ENCODE measurements at regions not wholly inside any gene's neighbourhood (a gene's known extent, or its start where the extent isn't known, plus 50 kb on each side); places are given as distances from the start of the nearest gene placed in this dataset.
A peak's percentile ranks its signal among the peaks of the same experiment; 100 is the strongest.

DNA sequence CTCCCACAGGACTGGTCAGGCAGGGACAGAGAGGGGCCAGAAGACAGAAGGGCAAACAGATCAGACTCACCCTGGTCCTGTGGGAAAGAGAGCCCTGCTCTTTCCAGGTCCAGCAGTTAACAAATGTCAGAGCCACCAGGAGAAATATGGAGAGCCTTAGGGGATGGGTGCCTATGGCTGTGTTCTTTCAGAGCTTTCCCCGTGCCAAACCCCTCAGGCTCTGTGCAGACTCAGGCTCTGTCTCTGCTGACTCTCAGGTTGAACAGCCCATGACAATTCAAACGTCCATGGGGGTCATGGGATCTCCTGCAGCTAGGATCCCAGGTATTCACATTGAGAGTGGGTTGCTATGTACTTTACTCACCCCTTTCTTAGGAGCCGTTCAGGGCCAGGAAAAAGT lies 120.8 kb upstream of the ERBB4 start:
- Histone ChIP-seq H3K4me1 (ENCODE audit: insufficient read depth, low read length) (no peaks in the 10 kb centered on the region), H3K4me3 (ENCODE audit: insufficient read depth, low read depth, low read length) (no peak overlapping the region), H3K27me3 (ENCODE audit: insufficient read depth, low read length) (no peaks in the 10 kb centered on the region), H3K4me2 (ENCODE audit: low read length) (no peak overlapping the region), H3K79me2 (ENCODE audit: insufficient read depth, low read length) (no peaks in the 10 kb centered on the region), H2AFZ (ENCODE audit: low read depth, low read length) (no peak overlapping the region), H3K9me3 (ENCODE audit: insufficient read depth, low read depth, low read length) (no peaks in the 10 kb centered on the region), H3K36me3 (ENCODE audit: insufficient read depth, low read length) (no peaks in the 10 kb centered on the region), H3K27ac (ENCODE audit: low read depth, low read length) (no peak overlapping the region), H4K20me1 (ENCODE audit: insufficient read depth, low read length) (no peaks in the 10 kb centered on the region), H3K9ac (ENCODE audit: low read length) (no peak overlapping the region)
- Mint-ChIP-seq H3K4me1 (ENCODE audit: low read depth, unreplicated experiment) (no peaks in the 10 kb centered on the region), H3K27ac (ENCODE audit: unreplicated experiment) (no peak overlapping the region), H3K9me3 (ENCODE audit: unreplicated experiment) (peaks cover 2% of the 10 kb centered on the region), H3K36me3 (ENCODE audit: low read depth, unreplicated experiment) (no peaks in the 10 kb centered on the region), H3K27me3 (ENCODE audit: low read depth, unreplicated experiment) (no peaks in the 10 kb centered on the region), H3K4me3 (ENCODE audit: unreplicated experiment) (no peak overlapping the region)
- no peak for TF ChIP-seq EZH2 (IDR thresholded peaks at IDR 0.05; ENCODE audit: insufficient read depth, low read length)
- TF ChIP-seq, protein P1, sequence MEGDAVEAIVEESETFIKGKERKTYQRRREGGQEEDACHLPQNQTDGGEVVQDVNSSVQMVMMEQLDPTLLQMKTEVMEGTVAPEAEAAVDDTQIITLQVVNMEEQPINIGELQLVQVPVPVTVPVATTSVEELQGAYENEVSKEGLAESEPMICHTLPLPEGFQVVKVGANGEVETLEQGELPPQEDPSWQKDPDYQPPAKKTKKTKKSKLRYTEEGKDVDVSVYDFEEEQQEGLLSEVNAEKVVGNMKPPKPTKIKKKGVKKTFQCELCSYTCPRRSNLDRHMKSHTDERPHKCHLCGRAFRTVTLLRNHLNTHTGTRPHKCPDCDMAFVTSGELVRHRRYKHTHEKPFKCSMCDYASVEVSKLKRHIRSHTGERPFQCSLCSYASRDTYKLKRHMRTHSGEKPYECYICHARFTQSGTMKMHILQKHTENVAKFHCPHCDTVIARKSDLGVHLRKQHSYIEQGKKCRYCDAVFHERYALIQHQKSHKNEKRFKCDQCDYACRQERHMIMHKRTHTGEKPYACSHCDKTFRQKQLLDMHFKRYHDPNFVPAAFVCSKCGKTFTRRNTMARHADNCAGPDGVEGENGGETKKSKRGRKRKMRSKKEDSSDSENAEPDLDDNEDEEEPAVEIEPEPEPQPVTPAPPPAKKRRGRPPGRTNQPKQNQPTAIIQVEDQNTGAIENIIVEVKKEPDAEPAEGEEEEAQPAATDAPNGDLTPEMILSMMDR (IDR thresholded peaks at IDR 0.05; ENCODE audit: insufficient read depth, low read depth, low read length), result no peak
- FAIRE-seq, result no peak
- DNase-seq (ENCODE audit: low read depth), result no peak

DNA sequence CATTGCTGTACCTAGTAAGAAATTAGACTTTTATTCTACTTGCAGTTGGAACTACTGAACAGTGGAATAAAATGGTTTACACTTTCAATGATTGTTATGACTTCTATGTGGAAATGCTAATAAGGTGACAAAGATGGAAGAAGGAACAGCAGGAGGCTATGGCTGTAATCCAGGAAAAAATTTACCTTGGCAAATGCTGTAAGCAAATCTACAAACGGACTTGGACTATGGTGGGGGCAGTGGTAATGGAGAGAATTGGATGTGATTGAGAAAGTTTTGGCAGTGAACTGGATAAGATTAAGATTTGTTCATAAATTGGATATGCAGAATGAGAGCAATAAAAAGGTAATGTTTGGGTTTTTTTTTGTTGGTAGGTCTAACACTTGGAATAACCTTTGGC lies 111.0 kb upstream of the ERBB4 start:
- FAIRE-seq (no peak), DNase-seq (ENCODE audit: low read depth) (no peak)
- peaks cover 2% of the 10 kb centered on the region for H3K9me3 Mint-ChIP-seq (ENCODE audit: unreplicated experiment)
- Histone ChIP-seq H3K27ac (ENCODE audit: low read depth, low read length) (no peak overlapping the region), H3K4me3 (ENCODE audit: insufficient read depth, low read depth, low read length) (no peak overlapping the region), H4K20me1 (ENCODE audit: insufficient read depth, low read length) (no peaks in the 10 kb centered on the region), H3K27me3 (ENCODE audit: insufficient read depth, low read length) (no peaks in the 10 kb centered on the region), H3K9me3 (ENCODE audit: insufficient read depth, low read depth, low read length) (peaks cover 3% of the 10 kb centered on the region), H3K79me2 (ENCODE audit: insufficient read depth, low read length) (no peaks in the 10 kb centered on the region), H2AFZ (ENCODE audit: low read depth, low read length) (no peak overlapping the region), H3K36me3 (ENCODE audit: insufficient read depth, low read length) (no peaks in the 10 kb centered on the region), H3K4me1 (ENCODE audit: insufficient read depth, low read length) (peaks cover 12% of the 10 kb centered on the region), H3K4me2 (ENCODE audit: low read length) (no peak overlapping the region), H3K9ac (ENCODE audit: low read length) (no peak overlapping the region)
- peaks cover 8% of the 10 kb centered on the region for H3K4me1 Mint-ChIP-seq (ENCODE audit: low read depth, unreplicated experiment)
- no peaks in the 10 kb centered on the region for H3K36me3 Mint-ChIP-seq (ENCODE audit: low read depth, unreplicated experiment)
- TF ChIP-seq EZH2 (IDR thresholded peaks at IDR 0.05; ENCODE audit: insufficient read depth, low read length), result no peak
- TF ChIP-seq, protein P1 (IDR thresholded peaks at IDR 0.05; ENCODE audit: insufficient read depth, low read depth, low read length), result no peak
- no peaks in the 10 kb centered on the region for H3K27me3 Mint-ChIP-seq (ENCODE audit: low read depth, unreplicated experiment)
- no peak overlapping the region for H3K4me3 Mint-ChIP-seq (ENCODE audit: unreplicated experiment)
- no peak overlapping the region for H3K27ac Mint-ChIP-seq (ENCODE audit: unreplicated experiment)

DNA sequence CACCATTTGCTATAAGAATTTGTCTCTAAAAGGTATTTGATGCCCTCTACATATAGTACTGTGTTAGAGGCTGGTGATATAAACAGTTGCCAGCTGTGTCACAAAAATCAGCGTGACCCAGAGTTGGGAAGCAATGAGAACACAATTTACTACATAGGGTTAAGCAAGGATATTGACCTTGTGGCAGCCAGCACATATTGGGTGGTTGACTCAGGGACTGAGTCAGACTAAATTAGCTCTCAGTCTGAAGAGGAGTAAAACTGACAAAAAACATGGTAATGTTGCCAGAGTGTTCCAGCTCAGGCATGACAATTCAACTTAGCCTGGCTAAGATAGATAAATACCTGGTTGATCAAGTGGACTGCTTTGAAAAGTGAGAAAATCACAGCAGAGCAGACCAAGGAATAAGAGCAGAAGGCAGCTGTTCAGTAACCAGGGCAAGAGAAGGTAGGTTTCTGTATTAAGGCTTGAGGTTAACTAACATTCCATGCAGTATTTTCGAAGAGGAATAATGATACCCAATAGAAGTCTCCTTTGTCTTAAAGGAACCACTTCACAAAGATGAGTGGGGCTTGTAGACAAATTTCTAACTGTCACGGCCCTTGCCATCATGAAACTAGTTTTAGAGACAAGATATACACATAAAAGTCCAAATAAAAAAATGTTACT lies 108.2 kb upstream of the ERBB4 start:
- Histone ChIP-seq H3K27me3 (ENCODE audit: insufficient read depth, low read length) (no peaks in the 10 kb centered on the region), H3K36me3 (ENCODE audit: insufficient read depth, low read length) (no peaks in the 10 kb centered on the region), H2AFZ (ENCODE audit: low read depth, low read length) (no peak overlapping the region), H3K4me1 (ENCODE audit: insufficient read depth, low read length) (peaks cover 12% of the 10 kb centered on the region), H3K9me3 (ENCODE audit: insufficient read depth, low read depth, low read length) (no peaks in the 10 kb centered on the region), H4K20me1 (ENCODE audit: insufficient read depth, low read length) (no peaks in the 10 kb centered on the region), H3K4me3 (ENCODE audit: insufficient read depth, low read depth, low read length) (no peak overlapping the region), H3K27ac (ENCODE audit: low read depth, low read length) (peak overlapping the region; percentile 45), H3K9ac (ENCODE audit: low read length) (peak overlapping the region; percentile 17), H3K79me2 (ENCODE audit: insufficient read depth, low read length) (no peaks in the 10 kb centered on the region), H3K4me2 (ENCODE audit: low read length) (peak overlapping the region; percentile 65)
- H3K4me3 Mint-ChIP-seq (ENCODE audit: unreplicated experiment), result no peak overlapping the region
- H3K27ac Mint-ChIP-seq (ENCODE audit: unreplicated experiment), result peak overlapping the region; percentile 59
- H3K4me1 Mint-ChIP-seq (ENCODE audit: low read depth, unreplicated experiment), result peaks cover 8% of the 10 kb centered on the region
- H3K27me3 Mint-ChIP-seq (ENCODE audit: low read depth, unreplicated experiment), result no peaks in the 10 kb centered on the region
- no peak for TF ChIP-seq EZH2 (IDR thresholded peaks at IDR 0.05; ENCODE audit: insufficient read depth, low read length)
- TF ChIP-seq, protein P1 (IDR thresholded peaks at IDR 0.05; ENCODE audit: insufficient read depth, low read depth, low read length), result no peak
- no peaks in the 10 kb centered on the region for H3K36me3 Mint-ChIP-seq (ENCODE audit: low read depth, unreplicated experiment)
- DNase-seq (ENCODE audit: low read depth) (peak; percentile 85), FAIRE-seq (peak; percentile 17)
- H3K9me3 Mint-ChIP-seq (ENCODE audit: unreplicated experiment), result no peaks in the 10 kb centered on the region
